Trophoblast cell (in vitro differentiated cells and primary cell): ENCODE measurements at regions not wholly inside any gene's neighbourhood (a gene's known extent, or its start where the extent isn't known, plus 50 kb on each side); places are given as distances from the start of the nearest gene placed in this dataset.

Experiments used
- DNase-seq, 2 donors: peaks; one replicate each; pipeline ENCODE4 v3.0.0-alpha.2; 2016
- H2AFZ ChIP-seq: 2 replicates; pipeline ENCODE4 v1.6.1; 2013; ENCODE audit warnings: low read length, moderate library complexity, mild to moderate bottlenecking; ENCODE audit not compliant: insufficient read depth, poor library complexity
- H2AK5ac ChIP-seq: 2 replicates; pipeline ENCODE4 v1.6.1; 2013; ENCODE audit warnings: mild to moderate bottlenecking, low read length
- H2BK120ac ChIP-seq: 2 replicates; pipeline ENCODE4 v1.6.1; 2013; ENCODE audit warnings: low read length, mild to moderate bottlenecking, moderate library complexity; ENCODE audit not compliant: insufficient read depth, poor library complexity
- H2BK12ac ChIP-seq: 2 replicates; pipeline ENCODE4 v1.6.1; 2013; ENCODE audit warnings: mild to moderate bottlenecking, low read length, moderate library complexity
- H2BK5ac ChIP-seq: 2 replicates; pipeline ENCODE4 v1.6.1; 2013; ENCODE audit warnings: low read length, low read depth, moderate library complexity, mild to moderate bottlenecking; ENCODE audit not compliant: poor library complexity
- H3K14ac ChIP-seq: 2 replicates; pipeline ENCODE4 v1.6.1; 2013; ENCODE audit warnings: mild to moderate bottlenecking, low read length
- H3K18ac ChIP-seq: 2 replicates; pipeline ENCODE4 v1.6.1; 2013; ENCODE audit warnings: mild to moderate bottlenecking, low read length
- H3K23ac ChIP-seq: 2 replicates; pipeline ENCODE4 v1.6.1; 2013; ENCODE audit warnings: low read length
- H3K27ac ChIP-seq: 2 replicates; pipeline ENCODE4 v1.5.1; 2013; ENCODE audit warnings: low read depth, mild to moderate bottlenecking, inconsistent platforms, low read length, moderate library complexity
- H3K27me3 ChIP-seq: 2 replicates; pipeline ENCODE4 v1.6.1; 2013; ENCODE audit warnings: inconsistent platforms, mild to moderate bottlenecking, low read length, moderate library complexity; ENCODE audit not compliant: insufficient read depth
- H3K36me3 ChIP-seq, 2 experiments: 1 replicate in 1 of 2; 2 replicates in 1 of 2; pipeline ENCODE4 v1.6.1; 2013; ENCODE audit warnings: low read length in 2 of 2, mild to moderate bottlenecking in 2 of 2, moderate library complexity in 1 of 2; ENCODE audit not compliant: insufficient read depth in 2 of 2, control insufficient read depth in 1 of 2
- H3K4ac ChIP-seq: 2 replicates; pipeline ENCODE4 v1.6.1; 2013; ENCODE audit warnings: low read depth, mild to moderate bottlenecking, low read length, moderate library complexity
- H3K4me1 ChIP-seq, 2 experiments: 1 replicate in 1 of 2; 2 replicates in 1 of 2; pipeline ENCODE4 v1.6.1; 2013; ENCODE audit warnings: low read length in 2 of 2, mild to moderate bottlenecking in 2 of 2, moderate library complexity in 1 of 2; ENCODE audit not compliant: insufficient read depth in 2 of 2, control insufficient read depth in 1 of 2
- H3K4me2 ChIP-seq: 2 replicates; pipeline ENCODE4 v1.6.1; 2013; ENCODE audit warnings: inconsistent platforms, mild to moderate bottlenecking, low read length, moderate library complexity
- H3K4me3 ChIP-seq: 2 replicates; pipeline ENCODE4 v1.5.1; 2013; ENCODE audit warnings: mild to moderate bottlenecking, low read depth, low read length, inconsistent platforms
- H3K79me1 ChIP-seq: one replicate; pipeline ENCODE4 v1.6.1; 2013; ENCODE audit warnings: low read length
- H3K79me2 ChIP-seq: 2 replicates; pipeline ENCODE4 v1.6.1; 2013; ENCODE audit warnings: low read length, mild to moderate bottlenecking; ENCODE audit not compliant: control insufficient read depth, insufficient read depth, poor library complexity
- H3K9ac ChIP-seq: 2 replicates; pipeline ENCODE4 v1.6.1; 2013; ENCODE audit warnings: mild to moderate bottlenecking, low read length
- H3K9me3 ChIP-seq: 2 replicates; pipeline ENCODE4 v1.6.1; 2013; ENCODE audit warnings: low read depth, mild to moderate bottlenecking, control low read depth, inconsistent platforms, low read length; ENCODE audit not compliant: insufficient read depth
- H4K12ac ChIP-seq: 2 replicates; pipeline ENCODE4 v1.6.1; 2013; ENCODE audit warnings: low read depth, mild to moderate bottlenecking, low read length, moderate library complexity
- H4K8ac ChIP-seq: 2 replicates; pipeline ENCODE4 v1.6.1; 2013; ENCODE audit warnings: low read depth, mild to moderate bottlenecking, low read length, moderate library complexity
- H4K91ac ChIP-seq: one replicate; pipeline ENCODE4 v1.6.1; 2013; ENCODE audit warnings: low read depth, mild to moderate bottlenecking, low read length, moderate library complexity
- WGBS: extraction: QIAGEN DNeasy Blood & Tissue Kit; methylation state at CpG from one replicate; pipeline ENCODE4 v1.1.7; 2013; ENCODE audit warnings: missing lambda C conversion rate; ENCODE audit not compliant: insufficient read length, insufficient coverage; ENCODE audit errors: extremely low coverage; 5-methylcytosine and 5-hydroxymethylcytosine counted together

DNA sequence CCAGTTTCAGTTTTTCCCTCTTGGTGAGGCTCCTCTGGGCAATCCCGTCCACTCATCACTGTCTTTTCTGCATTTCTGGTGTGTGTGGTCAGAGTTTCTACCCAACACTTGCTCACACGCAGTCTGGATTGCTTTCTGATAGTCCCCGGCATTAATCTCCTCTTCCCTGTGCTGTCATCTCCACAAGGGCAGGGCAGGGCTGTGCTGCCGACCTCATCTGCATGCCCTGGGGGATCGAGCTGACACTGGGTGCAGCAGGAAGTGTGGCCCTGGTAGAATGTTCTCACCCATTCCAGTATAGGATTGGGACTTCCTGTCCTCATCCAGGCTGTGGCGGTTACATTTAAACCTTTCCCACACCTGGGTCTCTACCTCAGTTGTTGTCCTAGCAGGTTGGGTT is 80.0 kb upstream of the FAM136A start:
- no peaks in the 10 kb centered on the region for H3K27me3 ChIP-seq
- H4K91ac ChIP-seq = no peak overlapping the region
- H2AFZ ChIP-seq = no peak overlapping the region
- H3K23ac ChIP-seq = no peak overlapping the region
- no peak overlapping the region for H4K8ac ChIP-seq
- H3K4me3 ChIP-seq = no peak overlapping the region
- H2BK5ac ChIP-seq = no peak overlapping the region
- H2BK12ac ChIP-seq = no peak overlapping the region
- H3K4me1 ChIP-seq = peaks cover 0 to 4% of the 10 kb centered on the region in 2 experiments
- H4K12ac ChIP-seq = no peak overlapping the region
- H3K79me1 ChIP-seq = no peaks in the 10 kb centered on the region
- WGBS = no CpG with 5 or more reads among the region's 6 CpGs
- no peak overlapping the region for H3K9ac ChIP-seq
- DNase-seq = no peak
- no peak overlapping the region for H3K18ac ChIP-seq
- H3K27ac ChIP-seq = no peak overlapping the region
- no peak overlapping the region for H2AK5ac ChIP-seq
- H2BK120ac ChIP-seq = no peak overlapping the region
- H3K14ac ChIP-seq = no peak overlapping the region
- no peak overlapping the region for H3K4me2 ChIP-seq
- no peaks in the 10 kb centered on the region for H3K36me3 ChIP-seq
- no peak overlapping the region for H3K4ac ChIP-seq
- H3K9me3 ChIP-seq = no peaks in the 10 kb centered on the region
- H3K79me2 ChIP-seq = no peaks in the 10 kb centered on the region

DNA sequence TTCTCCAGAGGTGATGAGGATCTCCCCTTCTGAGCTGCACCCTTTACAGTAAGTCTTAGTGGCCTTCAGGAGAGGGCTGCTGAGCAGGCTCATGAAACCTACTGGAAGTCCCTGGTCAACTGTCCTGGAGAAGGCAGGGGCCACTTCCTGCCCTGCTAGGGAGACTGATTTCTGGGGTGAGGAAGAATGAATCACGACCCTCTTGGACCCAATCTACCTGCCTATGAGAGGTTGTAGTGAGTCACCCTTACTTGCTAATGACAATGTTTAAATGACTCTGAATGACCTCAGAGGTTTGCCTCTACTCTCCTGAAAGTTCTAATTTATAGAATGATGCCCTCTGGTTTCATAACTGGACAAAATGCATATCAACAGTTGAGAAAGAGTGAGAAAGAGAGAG is 79.4 kb upstream of the FAM136A start:
- H2BK120ac ChIP-seq = no peak overlapping the region
- no peak overlapping the region for H3K4ac ChIP-seq
- H3K23ac ChIP-seq = no peak overlapping the region
- H3K36me3 ChIP-seq = no peaks in the 10 kb centered on the region
- no peak for DNase-seq
- no peaks in the 10 kb centered on the region for H3K79me1 ChIP-seq
- H3K4me1 ChIP-seq = peaks cover 0 to 4% of the 10 kb centered on the region in 2 experiments
- no peak overlapping the region for H2AFZ ChIP-seq
- H3K79me2 ChIP-seq = no peaks in the 10 kb centered on the region
- no peak overlapping the region for H3K18ac ChIP-seq
- no CpG with 5 or more reads among the region's 1 CpG for WGBS
- no peak overlapping the region for H2AK5ac ChIP-seq
- no peak overlapping the region for H3K14ac ChIP-seq
- H2BK5ac ChIP-seq = no peak overlapping the region
- H4K91ac ChIP-seq = no peak overlapping the region
- H3K9me3 ChIP-seq = no peaks in the 10 kb centered on the region
- H2BK12ac ChIP-seq = no peak overlapping the region
- H3K27ac ChIP-seq = no peak overlapping the region
- H4K8ac ChIP-seq = no peak overlapping the region
- no peak overlapping the region for H3K9ac ChIP-seq
- no peaks in the 10 kb centered on the region for H3K27me3 ChIP-seq
- H3K4me3 ChIP-seq = no peak overlapping the region
- H3K4me2 ChIP-seq = no peak overlapping the region
- no peak overlapping the region for H4K12ac ChIP-seq

DNA sequence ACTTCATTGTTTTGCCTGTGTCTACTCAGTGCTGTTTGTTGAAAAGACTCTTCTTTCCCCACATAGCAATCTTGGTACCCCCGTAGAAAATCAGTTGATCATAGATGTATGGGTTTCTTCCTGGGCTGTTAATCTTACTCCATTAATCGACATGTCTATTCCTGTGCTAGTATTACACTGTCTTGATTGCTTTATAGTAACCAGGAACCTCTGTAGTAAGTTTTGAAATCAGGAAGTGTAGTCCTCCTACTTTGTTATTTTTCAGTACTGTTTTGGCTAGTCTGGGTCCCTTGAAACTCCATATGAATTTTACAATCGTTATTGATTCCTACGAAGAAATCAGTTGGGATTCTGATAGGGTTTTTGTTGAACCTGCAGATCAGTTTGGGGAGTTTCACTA is 78.8 kb upstream of the FAM136A start:
- no peak overlapping the region for H2BK5ac ChIP-seq
- H3K36me3 ChIP-seq = no peaks in the 10 kb centered on the region
- H3K9ac ChIP-seq = no peak overlapping the region
- H4K91ac ChIP-seq = no peak overlapping the region
- no peak overlapping the region for H3K4me3 ChIP-seq
- H4K12ac ChIP-seq = no peak overlapping the region
- H2AK5ac ChIP-seq = no peak overlapping the region
- no peaks in the 10 kb centered on the region for H3K79me2 ChIP-seq
- no peak overlapping the region for H3K23ac ChIP-seq
- H3K18ac ChIP-seq = no peak overlapping the region
- H3K27me3 ChIP-seq = no peaks in the 10 kb centered on the region
- H4K8ac ChIP-seq = no peak overlapping the region
- no peaks in the 10 kb centered on the region for H3K9me3 ChIP-seq
- no peak overlapping the region for H3K4ac ChIP-seq
- DNase-seq = no peak
- WGBS = no CpG with 5 or more reads among the region's 4 CpGs
- no peak overlapping the region for H2AFZ ChIP-seq
- no peak overlapping the region for H3K27ac ChIP-seq
- no peak overlapping the region for H3K4me2 ChIP-seq
- H3K14ac ChIP-seq = no peak overlapping the region
- H3K4me1 ChIP-seq = peaks cover 0 to 4% of the 10 kb centered on the region in 2 experiments
- H2BK120ac ChIP-seq = no peak overlapping the region
- H3K79me1 ChIP-seq = no peaks in the 10 kb centered on the region
- no peak overlapping the region for H2BK12ac ChIP-seq

DNA sequence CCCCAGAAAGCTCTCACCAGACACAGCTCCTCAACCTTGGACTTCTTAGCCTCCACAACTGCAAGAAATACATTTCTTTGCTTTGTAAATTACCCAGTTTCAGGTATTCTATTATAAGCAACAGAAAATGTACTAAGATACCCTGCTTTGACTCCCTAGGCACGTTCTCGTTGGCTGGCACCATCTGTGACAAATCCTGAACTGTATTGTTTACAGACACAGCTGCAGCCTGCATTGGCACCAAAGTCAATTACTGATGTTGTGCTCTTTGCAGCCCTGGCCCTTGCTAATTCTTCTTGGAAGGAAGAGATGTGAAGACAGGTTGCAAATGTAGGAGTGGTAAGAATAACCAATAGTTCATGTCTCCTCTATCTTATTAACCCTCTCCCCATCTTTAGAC is 72.7 kb upstream of the FAM136A start:
- no peak overlapping the region for H3K9ac ChIP-seq
- DNase-seq = no peak
- H3K79me2 ChIP-seq = no peaks in the 10 kb centered on the region
- no peaks in the 10 kb centered on the region for H3K36me3 ChIP-seq
- no peak overlapping the region for H3K18ac ChIP-seq
- H4K12ac ChIP-seq = no peak overlapping the region
- no peaks in the 10 kb centered on the region for H3K9me3 ChIP-seq
- H4K8ac ChIP-seq = no peak overlapping the region
- H3K4me3 ChIP-seq = no peak overlapping the region
- H2BK120ac ChIP-seq = no peak overlapping the region
- H2AK5ac ChIP-seq = no peak overlapping the region
- H2BK12ac ChIP-seq = no peak overlapping the region
- H3K4me2 ChIP-seq = no peak overlapping the region
- no peaks in the 10 kb centered on the region for H3K79me1 ChIP-seq
- H2AFZ ChIP-seq = no peak overlapping the region
- no peak overlapping the region for H3K4ac ChIP-seq
- no CpG with 5 or more reads among the region's 2 CpGs for WGBS
- no peak overlapping the region for H3K23ac ChIP-seq
- H2BK5ac ChIP-seq = no peak overlapping the region
- no peaks in the 10 kb centered on the region for H3K27me3 ChIP-seq
- H3K4me1 ChIP-seq = no peaks in the 10 kb centered on the region
- no peak overlapping the region for H3K27ac ChIP-seq
- H3K14ac ChIP-seq = no peak overlapping the region
- no peak overlapping the region for H4K91ac ChIP-seq
